ENCODE measurements at regions not wholly inside any gene's neighbourhood (a gene's known extent, or its start where the extent isn't known, plus 50 kb on each side); places are given as distances from the start of the nearest gene placed in this dataset.
"Not testable (repeated sequence)": the region's sequence is repeated elsewhere in the genome, so short reads cannot be mapped to it uniquely, and the experiment has no call there.

DNA sequence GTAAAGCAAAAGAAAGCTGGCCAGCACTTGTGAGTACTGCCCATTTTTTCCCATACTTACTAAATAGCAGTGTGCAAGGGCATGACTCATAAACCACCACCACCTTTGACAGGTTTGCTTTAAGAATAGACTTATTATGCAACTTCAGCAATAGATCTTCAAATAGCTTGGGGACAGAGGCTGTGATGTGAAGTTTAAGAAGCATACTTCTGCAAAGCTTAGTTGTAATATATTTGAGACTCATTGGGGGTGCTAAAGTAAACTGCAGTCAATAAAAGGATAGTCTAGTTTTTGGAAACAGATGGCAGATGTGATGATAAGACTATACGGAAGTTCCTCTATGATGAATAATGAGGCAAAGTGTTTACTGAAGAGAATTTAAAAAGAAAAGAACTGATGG, 210.0 kb downstream of the PLA2G4A start:
- in situ Hi-C loops (cut with MboI; ENCODE audit: low sequenced_read_pairs, unreplicated experiment), result no loop called here
- no peak for DNase-seq (ENCODE audit: low spot score)
- TF ChIP-seq, protein P1, sequence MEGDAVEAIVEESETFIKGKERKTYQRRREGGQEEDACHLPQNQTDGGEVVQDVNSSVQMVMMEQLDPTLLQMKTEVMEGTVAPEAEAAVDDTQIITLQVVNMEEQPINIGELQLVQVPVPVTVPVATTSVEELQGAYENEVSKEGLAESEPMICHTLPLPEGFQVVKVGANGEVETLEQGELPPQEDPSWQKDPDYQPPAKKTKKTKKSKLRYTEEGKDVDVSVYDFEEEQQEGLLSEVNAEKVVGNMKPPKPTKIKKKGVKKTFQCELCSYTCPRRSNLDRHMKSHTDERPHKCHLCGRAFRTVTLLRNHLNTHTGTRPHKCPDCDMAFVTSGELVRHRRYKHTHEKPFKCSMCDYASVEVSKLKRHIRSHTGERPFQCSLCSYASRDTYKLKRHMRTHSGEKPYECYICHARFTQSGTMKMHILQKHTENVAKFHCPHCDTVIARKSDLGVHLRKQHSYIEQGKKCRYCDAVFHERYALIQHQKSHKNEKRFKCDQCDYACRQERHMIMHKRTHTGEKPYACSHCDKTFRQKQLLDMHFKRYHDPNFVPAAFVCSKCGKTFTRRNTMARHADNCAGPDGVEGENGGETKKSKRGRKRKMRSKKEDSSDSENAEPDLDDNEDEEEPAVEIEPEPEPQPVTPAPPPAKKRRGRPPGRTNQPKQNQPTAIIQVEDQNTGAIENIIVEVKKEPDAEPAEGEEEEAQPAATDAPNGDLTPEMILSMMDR (IDR thresholded peaks at IDR 0.05; ENCODE audit: borderline replicate concordance, control extremely low read depth, extremely low read depth, insufficient read depth, missing control alignments), result no peak

DNA sequence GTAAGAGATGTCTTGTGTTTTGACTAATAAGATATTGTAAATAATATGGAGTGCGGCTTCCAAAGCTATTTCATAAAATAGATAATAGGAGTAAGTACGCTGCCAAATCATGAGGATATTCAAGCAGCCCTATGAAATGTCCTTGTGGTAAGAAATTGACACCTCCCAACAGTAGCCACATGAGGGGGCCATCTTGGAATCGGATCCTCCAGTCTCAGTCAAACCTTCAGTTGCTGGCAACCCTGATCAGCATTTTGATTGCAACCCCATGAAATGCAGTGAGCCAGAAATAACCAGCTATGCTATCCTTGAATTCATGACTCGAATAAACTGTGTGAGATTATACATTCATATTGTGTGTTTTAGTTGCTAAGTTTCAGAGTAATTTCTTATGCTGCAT, 212.4 kb downstream of the PLA2G4A start:
- no peak for DNase-seq (ENCODE audit: low spot score)
- in situ Hi-C loops (cut with MboI; ENCODE audit: low sequenced_read_pairs, unreplicated experiment), result no loop called here
- TF ChIP-seq, protein P1 (IDR thresholded peaks at IDR 0.05; ENCODE audit: borderline replicate concordance, control extremely low read depth, extremely low read depth, insufficient read depth, missing control alignments), result no peak

DNA sequence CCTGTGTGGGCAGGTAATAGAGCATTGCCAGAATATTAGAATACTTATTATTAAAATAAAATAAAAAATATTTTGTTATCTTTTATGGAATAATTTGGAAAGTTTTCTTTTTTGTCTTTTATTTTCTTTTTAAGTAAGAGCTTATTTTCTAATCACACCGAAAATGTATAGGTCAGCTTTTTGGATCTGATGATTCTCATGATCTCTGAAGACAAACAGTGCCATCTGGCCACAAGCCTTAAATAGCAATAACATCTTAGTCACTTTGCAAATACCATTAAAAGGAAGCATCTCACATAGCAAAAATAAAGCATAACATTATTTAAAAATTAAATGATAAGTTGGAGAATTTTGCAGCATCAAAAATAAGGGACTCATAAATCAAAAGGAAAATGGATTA, 213.8 kb downstream of the PLA2G4A start:
- in situ Hi-C loops (cut with MboI; ENCODE audit: low sequenced_read_pairs, unreplicated experiment), result no loop called here
- no peak for DNase-seq (ENCODE audit: low spot score)
- TF ChIP-seq, protein P1 (IDR thresholded peaks at IDR 0.05; ENCODE audit: borderline replicate concordance, control extremely low read depth, extremely low read depth, insufficient read depth, missing control alignments), result no peak

DNA sequence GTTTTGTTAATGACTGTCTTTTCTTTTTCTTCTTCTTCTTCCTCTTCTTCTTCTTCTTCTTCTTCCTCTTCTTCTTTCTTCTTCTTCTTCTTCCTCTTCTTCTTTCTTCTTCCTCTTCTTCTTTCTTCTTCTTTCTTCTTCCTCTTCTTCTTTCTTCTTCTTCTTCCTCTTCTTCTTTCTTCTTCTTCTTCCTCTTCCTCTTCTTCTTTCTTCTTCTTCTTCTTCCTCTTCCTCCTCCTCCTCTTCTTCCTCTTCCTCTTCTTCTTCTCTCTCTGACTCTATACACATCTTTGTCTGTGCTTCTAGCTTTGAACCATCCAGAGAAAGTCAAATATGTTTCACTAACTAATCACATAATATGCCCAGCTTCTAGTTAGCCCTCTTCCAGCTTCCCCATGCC, 214.7 kb downstream of the PLA2G4A start:
- DNase-seq (ENCODE audit: low spot score); in situ Hi-C loops (cut with MboI; ENCODE audit: low sequenced_read_pairs, unreplicated experiment): not testable (repeated sequence)

DNA sequence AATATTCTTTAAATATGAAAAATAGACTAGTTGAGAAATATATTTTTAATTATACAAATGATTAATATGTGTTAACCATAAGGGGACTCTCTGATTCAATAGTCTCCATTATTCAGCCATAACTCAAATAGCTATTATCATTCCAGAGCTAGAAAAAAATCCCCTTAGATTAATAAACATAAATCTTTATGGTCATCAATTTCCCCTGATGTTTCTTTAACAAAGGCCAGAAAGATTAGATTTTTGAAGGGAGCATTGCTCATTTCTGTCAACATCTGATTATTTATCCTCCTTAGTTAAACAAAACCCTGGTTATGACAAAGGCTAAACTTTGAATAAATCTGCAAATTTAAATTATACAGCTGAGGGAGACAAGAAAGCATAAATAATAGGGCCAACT, 215.7 kb downstream of the PLA2G4A start:
- no peak for DNase-seq (ENCODE audit: low spot score)
- TF ChIP-seq, protein P1 (IDR thresholded peaks at IDR 0.05; ENCODE audit: borderline replicate concordance, control extremely low read depth, extremely low read depth, insufficient read depth, missing control alignments), result no peak
- in situ Hi-C loops (cut with MboI; ENCODE audit: low sequenced_read_pairs, unreplicated experiment), result no loop called here

DNA sequence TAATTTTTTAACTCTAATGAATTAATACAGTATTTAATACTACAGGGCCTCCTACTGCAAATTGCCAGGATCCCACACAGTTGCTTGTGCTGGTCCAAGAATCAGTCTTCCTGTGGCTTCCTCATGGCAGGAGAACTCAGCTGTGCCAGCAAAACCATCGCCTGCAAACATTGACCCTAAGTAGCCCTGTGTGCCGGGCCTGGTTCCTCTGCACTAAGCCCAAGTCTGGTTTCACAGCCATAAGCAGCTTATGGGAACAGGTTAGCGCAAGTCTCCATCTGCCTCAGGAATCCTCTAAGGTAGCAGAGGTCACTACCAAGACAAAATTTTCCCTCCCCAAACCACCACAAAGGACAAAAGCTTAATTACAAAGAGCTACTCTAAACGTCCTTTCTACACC, 216.6 kb downstream of the PLA2G4A start:
- DNase-seq (ENCODE audit: low spot score), result no peak
- TF ChIP-seq, protein P1 (IDR thresholded peaks at IDR 0.05; ENCODE audit: borderline replicate concordance, control extremely low read depth, extremely low read depth, insufficient read depth, missing control alignments), result no peak
- in situ Hi-C loops (cut with MboI; ENCODE audit: low sequenced_read_pairs, unreplicated experiment), result no loop called here

DNA sequence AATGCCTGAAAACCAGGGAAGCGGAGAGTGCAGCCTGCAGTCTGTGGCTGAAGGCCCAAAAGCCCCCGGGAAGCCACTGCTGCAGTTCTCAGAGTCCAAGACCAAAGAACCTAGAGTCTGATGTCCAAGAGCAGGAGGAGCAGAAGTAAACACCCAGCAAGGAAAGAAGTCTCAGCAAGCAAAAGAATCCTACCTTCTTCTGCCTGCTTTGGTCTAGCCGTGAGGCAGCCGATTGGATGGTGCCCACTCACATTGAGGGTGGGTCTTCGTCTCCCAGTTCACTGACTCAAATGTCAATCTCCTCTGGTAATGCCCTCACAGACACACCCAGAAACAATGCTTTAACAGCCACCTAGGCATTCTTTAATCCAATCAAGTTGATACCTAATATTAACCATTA, 217.5 kb downstream of the PLA2G4A start:
- TF ChIP-seq, protein P1 (IDR thresholded peaks at IDR 0.05; ENCODE audit: borderline replicate concordance, control extremely low read depth, extremely low read depth, insufficient read depth, missing control alignments), result no peak
- in situ Hi-C loops (cut with MboI; ENCODE audit: low sequenced_read_pairs, unreplicated experiment), result no loop called here
- no peak for DNase-seq (ENCODE audit: low spot score)

Measured in GM13976 (cell line).